ENCODE measurements at regions not wholly inside any gene's neighbourhood (a gene's known extent, or its start where the extent isn't known, plus 50 kb on each side); places are given as distances from the start of the nearest gene placed in this dataset.

- in situ Hi-C loops (cut with HindIII; ENCODE audit: extremely low pct_ligation_motif_present, low pct_unique_long_range_greater_than_20kb) = no loop called here
- H3K27me3 ChIP-seq (ENCODE audit: control insufficient read depth in 1 of 2, insufficient read depth in 2 of 2, low read length in 2 of 2) = no peaks in the 10 kb centered on the region
- H3K9ac ChIP-seq (ENCODE audit: insufficient read depth, low read depth, low read length) = no peak overlapping the region
- DNase-seq (ENCODE audit: low spot score) = no peak
- intact Hi-C loops (cut with micrococcal nuclease; ENCODE audit: unreplicated experiment) = no loop called here
- BruUV-seq (replicated peaks) = no TSS peak
- H4K20me1 ChIP-seq (ENCODE audit: insufficient read depth, low read length) = no peaks in the 10 kb centered on the region
- no peaks in the 10 kb centered on the region for H3K79me2 ChIP-seq (ENCODE audit: insufficient read depth, low read length)
- no peak overlapping the region for H3K4me3 ChIP-seq (replicated peaks in 1 of 3; ENCODE audit: insufficient read depth in 1 of 3, low read depth in 2 of 3, low read length in 3 of 3)
- 17% methylated on average over 4 of the region's 4 CpGs for WGBS (ENCODE audit: low lambda C conversion rate)
- no peak overlapping the region for H3K4me2 ChIP-seq (ENCODE audit: low read depth, low read length)
- H3K9me3 ChIP-seq (ENCODE audit: low read length) = peaks cover 29% of the 10 kb centered on the region
- no peak overlapping the region for H3K27ac ChIP-seq (ENCODE audit: extremely low read length, insufficient read depth, low read length)
- no peak overlapping the region for H2AFZ ChIP-seq (ENCODE audit: low read length)
- ChIA-PET CTCF (ENCODE audit: low intra/inter-chr PET ratio, low total read pairs) (no interaction called here), POLR2A (no interaction called here)
- no peaks in the 10 kb centered on the region for H3K36me3 ChIP-seq (replicated peaks in 1 of 2; ENCODE audit: control insufficient read depth in 1 of 2, insufficient read depth in 2 of 2, low read length in 2 of 2)
- no peaks in the 10 kb centered on the region for H3K4me1 ChIP-seq (ENCODE audit: insufficient read depth, low read length)
- ATAC-seq = no peak
- FAIRE-seq = no peak
- TF ChIP-seq SNRNP70 (IDR thresholded peaks at IDR 0.05; ENCODE audit: low read depth, low read length) (no peak), USF2 (IDR thresholded peaks at IDR 0.05; ENCODE audit: low read depth, low read length) (no peak), USF2 (CRISPR knock-in tag; IDR thresholded peaks at IDR 0.05; ENCODE audit: borderline replicate concordance) (no peak), ARNT (IDR thresholded peaks at IDR 0.05) (no peak), RBFOX2 (IDR thresholded peaks at IDR 0.05; ENCODE audit: low read depth, low read length) (no peak), SP5 (CRISPR knock-in tag; IDR thresholded peaks at IDR 0.05; ENCODE audit: borderline replicate concordance, low read depth) (no peak), PRDM4 (CRISPR knock-in tag; IDR thresholded peaks at IDR 0.05; ENCODE audit: borderline replicate concordance) (no peak), ATF6 (CRISPR knock-in tag; conservative IDR thresholded peaks at IDR 0.05) (no peak), GATAD1 (CRISPR knock-in tag; IDR thresholded peaks at IDR 0.05) (no peak), EED (CRISPR knock-in tag; IDR thresholded peaks at IDR 0.05) (no peak), HMG20B (CRISPR knock-in tag; conservative IDR thresholded peaks at IDR 0.05) (no peak), SIX1 (CRISPR knock-in tag; IDR thresholded peaks at IDR 0.05; ENCODE audit: borderline replicate concordance) (no peak), CENPT (CRISPR knock-in tag; IDR thresholded peaks at IDR 0.05; ENCODE audit: low read depth) (no peak), GTF2F1 (IDR thresholded peaks at IDR 0.05; ENCODE audit: low read length) (no peak), CHD4 (IDR thresholded peaks at IDR 0.05; ENCODE audit: borderline replicate concordance, low read length) (no peak)
- TF ChIP-seq, protein P1, sequence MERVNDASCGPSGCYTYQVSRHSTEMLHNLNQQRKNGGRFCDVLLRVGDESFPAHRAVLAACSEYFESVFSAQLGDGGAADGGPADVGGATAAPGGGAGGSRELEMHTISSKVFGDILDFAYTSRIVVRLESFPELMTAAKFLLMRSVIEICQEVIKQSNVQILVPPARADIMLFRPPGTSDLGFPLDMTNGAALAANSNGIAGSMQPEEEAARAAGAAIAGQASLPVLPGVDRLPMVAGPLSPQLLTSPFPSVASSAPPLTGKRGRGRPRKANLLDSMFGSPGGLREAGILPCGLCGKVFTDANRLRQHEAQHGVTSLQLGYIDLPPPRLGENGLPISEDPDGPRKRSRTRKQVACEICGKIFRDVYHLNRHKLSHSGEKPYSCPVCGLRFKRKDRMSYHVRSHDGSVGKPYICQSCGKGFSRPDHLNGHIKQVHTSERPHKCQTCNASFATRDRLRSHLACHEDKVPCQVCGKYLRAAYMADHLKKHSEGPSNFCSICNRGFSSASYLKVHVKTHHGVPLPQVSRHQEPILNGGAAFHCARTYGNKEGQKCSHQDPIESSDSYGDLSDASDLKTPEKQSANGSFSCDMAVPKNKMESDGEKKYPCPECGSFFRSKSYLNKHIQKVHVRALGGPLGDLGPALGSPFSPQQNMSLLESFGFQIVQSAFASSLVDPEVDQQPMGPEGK (CRISPR knock-in tag; IDR thresholded peaks at IDR 0.05) = no peak
Observed at GRCh38 chr7:41847606-41848005, 144.7 kb upstream of the INHBA start.

All from HepG2 (cell line).